ENCODE measurements at regions not wholly inside any gene's neighbourhood (a gene's known extent, or its start where the extent isn't known, plus 50 kb on each side); places are given as distances from the start of the nearest gene placed in this dataset.

DNA sequence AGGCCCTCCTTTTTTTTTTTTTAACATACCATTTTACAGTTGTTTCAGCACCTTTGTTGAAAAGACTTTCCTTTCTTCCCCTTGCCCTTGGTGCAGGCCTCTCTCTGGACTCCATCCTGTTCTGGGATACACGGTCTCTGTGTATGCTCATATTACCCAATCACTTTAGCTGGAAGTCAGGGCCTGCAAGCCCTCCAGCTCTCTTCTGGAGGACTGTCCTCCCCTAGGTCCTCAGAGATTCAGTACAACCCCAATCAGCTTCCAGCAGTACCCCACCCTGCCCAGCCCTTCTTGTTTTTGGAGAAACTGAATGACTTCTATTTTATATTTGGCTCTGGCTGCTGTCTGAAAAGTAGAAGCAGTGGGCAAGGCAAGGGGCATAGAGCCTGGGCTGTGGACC lies 270.8 kb downstream of the KLF13 start:
- no peak for TF ChIP-seq ZNF549 (CRISPR knock-in tag; IDR thresholded peaks at IDR 0.05)
- ChIA-PET POLR2A (no interaction called here), CTCF (ENCODE audit: low intra/inter-chr PET ratio, low total read pairs) (no interaction called here)
- H3K4me2 ChIP-seq (ENCODE audit: low read depth, low read length): no peak overlapping the region
- H4K20me1 ChIP-seq (ENCODE audit: insufficient read depth, low read length): no peaks in the 10 kb centered on the region
- no peak for DNase-seq (ENCODE audit: low spot score)
- no peak overlapping the region for H3K4me3 ChIP-seq (replicated peaks in 1 of 3; ENCODE audit: insufficient read depth in 1 of 3, low read depth in 2 of 3, low read length in 3 of 3)
- intact Hi-C loops (cut with micrococcal nuclease; ENCODE audit: unreplicated experiment): no loop called here
- H2AFZ ChIP-seq (ENCODE audit: low read length): no peak overlapping the region
- WGBS (ENCODE audit: low lambda C conversion rate): 0% methylated on average over 1 of the region's 1 CpG
- H3K9ac ChIP-seq (ENCODE audit: insufficient read depth, low read depth, low read length): no peak overlapping the region
- H3K36me3 ChIP-seq (replicated peaks in 1 of 2; ENCODE audit: control insufficient read depth in 1 of 2, insufficient read depth in 2 of 2, low read length in 2 of 2): no peaks in the 10 kb centered on the region
- no peaks in the 10 kb centered on the region for H3K27me3 ChIP-seq (ENCODE audit: control insufficient read depth in 1 of 2, insufficient read depth in 2 of 2, low read length in 2 of 2)
- no peak overlapping the region for H3K27ac ChIP-seq (ENCODE audit: extremely low read length, insufficient read depth, low read length)
- no peaks in the 10 kb centered on the region for H3K9me3 ChIP-seq (ENCODE audit: low read length)
- BruUV-seq (replicated peaks): no TSS peak
- H3K79me2 ChIP-seq (ENCODE audit: insufficient read depth, low read length): no peaks in the 10 kb centered on the region
- in situ Hi-C loops (cut with HindIII; ENCODE audit: extremely low pct_ligation_motif_present, low pct_unique_long_range_greater_than_20kb): no loop called here
- peaks cover 10% of the 10 kb centered on the region for H3K4me1 ChIP-seq (ENCODE audit: insufficient read depth, low read length)
- no peak for FAIRE-seq
- ATAC-seq: no peak

DNA sequence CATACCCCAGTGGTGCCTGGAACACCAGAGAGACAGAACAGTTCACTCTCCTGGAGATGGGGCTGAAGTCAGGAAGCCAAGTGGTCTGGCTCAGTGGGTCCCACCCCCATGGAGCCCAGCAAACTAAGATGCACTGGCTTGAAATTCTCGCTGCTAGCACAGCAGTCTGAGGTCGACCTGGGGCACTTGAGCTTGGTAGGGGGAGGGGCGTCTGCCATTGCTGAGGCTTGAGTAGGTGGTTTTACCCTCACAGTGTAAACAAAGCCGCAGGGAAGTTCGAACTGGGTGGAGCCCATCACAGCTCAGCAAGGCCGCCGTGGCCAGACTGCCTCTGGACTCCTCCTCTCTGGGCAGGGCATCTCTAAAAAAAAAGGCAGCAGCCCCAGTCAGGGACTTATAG lies 272.0 kb downstream of the KLF13 start:
- H4K20me1 ChIP-seq (ENCODE audit: insufficient read depth, low read length): no peaks in the 10 kb centered on the region
- ChIA-PET CTCF (ENCODE audit: low intra/inter-chr PET ratio, low total read pairs) (no interaction called here), POLR2A (no interaction called here)
- H3K4me3 ChIP-seq (replicated peaks in 1 of 3; ENCODE audit: insufficient read depth in 1 of 3, low read depth in 2 of 3, low read length in 3 of 3): no peak overlapping the region
- H3K4me2 ChIP-seq (ENCODE audit: low read depth, low read length): no peak overlapping the region
- in situ Hi-C loops (cut with HindIII; ENCODE audit: extremely low pct_ligation_motif_present, low pct_unique_long_range_greater_than_20kb) (no loop called here), intact Hi-C loops (cut with micrococcal nuclease; ENCODE audit: unreplicated experiment) (no loop called here)
- DNase-seq (ENCODE audit: low spot score) (peak; percentile 14), ATAC-seq (peak; percentile 55; the same call in 2 of the 3 replicates), FAIRE-seq (no peak)
- H3K27ac ChIP-seq (ENCODE audit: extremely low read length, insufficient read depth, low read length): no peak overlapping the region
- no peaks in the 10 kb centered on the region for H3K9me3 ChIP-seq (ENCODE audit: low read length)
- no peak overlapping the region for H2AFZ ChIP-seq (ENCODE audit: low read length)
- peaks cover 10% of the 10 kb centered on the region for H3K4me1 ChIP-seq (ENCODE audit: insufficient read depth, low read length)
- no peaks in the 10 kb centered on the region for H3K79me2 ChIP-seq (ENCODE audit: insufficient read depth, low read length)
- no TSS peak for BruUV-seq (replicated peaks)
- no peaks in the 10 kb centered on the region for H3K27me3 ChIP-seq (ENCODE audit: control insufficient read depth in 1 of 2, insufficient read depth in 2 of 2, low read length in 2 of 2)
- H3K36me3 ChIP-seq (replicated peaks in 1 of 2; ENCODE audit: control insufficient read depth in 1 of 2, insufficient read depth in 2 of 2, low read length in 2 of 2): no peaks in the 10 kb centered on the region
- TF ChIP-seq, protein P1, sequence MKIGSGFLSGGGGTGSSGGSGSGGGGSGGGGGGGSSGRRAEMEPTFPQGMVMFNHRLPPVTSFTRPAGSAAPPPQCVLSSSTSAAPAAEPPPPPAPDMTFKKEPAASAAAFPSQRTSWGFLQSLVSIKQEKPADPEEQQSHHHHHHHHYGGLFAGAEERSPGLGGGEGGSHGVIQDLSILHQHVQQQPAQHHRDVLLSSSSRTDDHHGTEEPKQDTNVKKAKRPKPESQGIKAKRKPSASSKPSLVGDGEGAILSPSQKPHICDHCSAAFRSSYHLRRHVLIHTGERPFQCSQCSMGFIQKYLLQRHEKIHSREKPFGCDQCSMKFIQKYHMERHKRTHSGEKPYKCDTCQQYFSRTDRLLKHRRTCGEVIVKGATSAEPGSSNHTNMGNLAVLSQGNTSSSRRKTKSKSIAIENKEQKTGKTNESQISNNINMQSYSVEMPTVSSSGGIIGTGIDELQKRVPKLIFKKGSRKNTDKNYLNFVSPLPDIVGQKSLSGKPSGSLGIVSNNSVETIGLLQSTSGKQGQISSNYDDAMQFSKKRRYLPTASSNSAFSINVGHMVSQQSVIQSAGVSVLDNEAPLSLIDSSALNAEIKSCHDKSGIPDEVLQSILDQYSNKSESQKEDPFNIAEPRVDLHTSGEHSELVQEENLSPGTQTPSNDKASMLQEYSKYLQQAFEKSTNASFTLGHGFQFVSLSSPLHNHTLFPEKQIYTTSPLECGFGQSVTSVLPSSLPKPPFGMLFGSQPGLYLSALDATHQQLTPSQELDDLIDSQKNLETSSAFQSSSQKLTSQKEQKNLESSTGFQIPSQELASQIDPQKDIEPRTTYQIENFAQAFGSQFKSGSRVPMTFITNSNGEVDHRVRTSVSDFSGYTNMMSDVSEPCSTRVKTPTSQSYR (CRISPR knock-in tag; IDR thresholded peaks at IDR 0.05; ENCODE audit: borderline replicate concordance): peak; percentile 54; the same call in 1 of the 2 replicates
- TF ChIP-seq FOXM1 (CRISPR knock-in tag; IDR thresholded peaks at IDR 0.05) (no peak), BORCS8-MEF2B (CRISPR knock-in tag; IDR thresholded peaks at IDR 0.05) (no peak), DNMT3B (CRISPR knock-in tag; conservative IDR thresholded peaks at IDR 0.05) (no peak), ZNF605 (CRISPR knock-in tag; IDR thresholded peaks at IDR 0.05) (no peak), EHMT2 (IDR thresholded peaks at IDR 0.05; ENCODE audit: borderline replicate concordance, low read depth, low read length) (no peak), FOXA1 (IDR thresholded peaks at IDR 0.05) (no peak), FOXA1 (CRISPR knock-in tag; IDR thresholded peaks at IDR 0.05) (peak; percentile 35; the same call in 1 of the 2 replicates)
- no peak overlapping the region for H3K9ac ChIP-seq (ENCODE audit: insufficient read depth, low read depth, low read length)
- whole genome bisulfite sequencing (ENCODE audit: low lambda C conversion rate): 0% methylated on average over 3 of the region's 7 CpGs

All from HepG2 (cell line).